ENCODE measurements at regions not wholly inside any gene's neighbourhood (a gene's known extent, or its start where the extent isn't known, plus 50 kb on each side); places are given as distances from the start of the nearest gene placed in this dataset.

DNA sequence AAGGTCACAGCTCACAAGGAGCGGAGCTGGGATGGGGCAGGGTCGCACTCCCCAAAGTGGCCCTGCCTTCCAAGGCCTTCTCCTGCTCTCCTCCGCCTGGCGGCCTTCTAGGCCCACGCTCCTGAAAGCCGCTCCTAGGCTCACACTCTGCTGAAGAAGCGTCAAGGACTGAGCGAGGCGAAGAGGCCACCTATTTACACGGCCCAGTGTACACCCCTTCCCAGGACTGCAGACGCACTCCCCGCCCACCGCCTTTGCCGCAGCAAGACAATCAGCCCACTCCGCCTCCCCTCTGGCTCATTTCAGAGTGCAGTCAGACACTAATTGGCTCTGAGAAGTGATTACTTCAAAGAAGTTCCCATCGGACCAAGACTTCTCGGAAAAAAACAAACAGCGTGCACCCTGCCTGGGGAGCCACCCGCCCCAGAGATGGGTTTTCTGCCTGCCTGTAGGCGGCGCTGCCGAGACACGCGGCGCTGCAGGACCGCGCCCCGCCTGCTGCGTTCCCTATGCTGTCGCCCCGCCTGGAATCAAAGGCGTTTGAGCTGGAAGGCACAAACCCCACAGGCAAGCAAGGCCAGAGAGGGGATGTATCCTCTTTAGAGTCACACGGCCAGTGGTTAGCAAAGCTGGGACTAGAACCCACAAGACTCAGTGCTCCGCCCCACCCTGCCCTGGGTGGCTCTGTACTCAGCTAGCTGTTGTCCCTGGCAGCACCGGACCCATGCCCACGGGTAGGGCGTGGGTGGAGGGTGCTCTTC, 414.8 kb downstream of the BUD13 start:
- H3K9me3 Mint-ChIP-seq: peaks cover 0 to under 1% (median 0%) of the 10 kb centered on the region in 7 donors
- Histone ChIP-seq H3K4me3 (replicated peaks in 1 of 3; ENCODE audit: low read depth in 2 of 3, low read length in 3 of 3) (no peak overlapping the region), H3K36me3 (replicated peaks in 1 of 2; ENCODE audit: control insufficient read depth in 1 of 2, insufficient read depth in 2 of 2, low read length in 2 of 2) (no peaks in the 10 kb centered on the region), H3K4me1 (ENCODE audit: control insufficient read depth in 1 of 2, insufficient read depth in 2 of 2, low read length in 2 of 2) (peaks cover 0 to 8% of the 10 kb centered on the region in 2 donors), H3K4me2 (replicated peaks; ENCODE audit: extremely low read depth, low read length, poor library complexity, severe bottlenecking) (no peak overlapping the region), H2AFZ (ENCODE audit: insufficient read depth, low read depth, low read length, poor library complexity, severe bottlenecking) (no peak overlapping the region), H4K20me1 (ENCODE audit: insufficient read depth, low read length) (no peaks in the 10 kb centered on the region), H3K27me3 (ENCODE audit: control insufficient read depth in 2 of 2, insufficient read depth in 2 of 2, low read length in 2 of 2) (peaks cover 0 to 26% of the 10 kb centered on the region in 2 donors), H3K27ac (ENCODE audit: low read depth in 1 of 2, low read length in 2 of 2) (no peak overlapping the region), H3K9me3 (replicated peaks in 1 of 2; ENCODE audit: control insufficient read depth in 1 of 2, insufficient read depth in 1 of 2, low read length in 2 of 2) (no peaks in the 10 kb centered on the region), H3K79me2 (ENCODE audit: insufficient read depth, low read length) (no peaks in the 10 kb centered on the region), H3K9ac (ENCODE audit: insufficient read depth, low read length, poor library complexity, severe bottlenecking) (no peak overlapping the region)
- no peak overlapping the region for H3K4me3 Mint-ChIP-seq
- TF ChIP-seq, protein P1, sequence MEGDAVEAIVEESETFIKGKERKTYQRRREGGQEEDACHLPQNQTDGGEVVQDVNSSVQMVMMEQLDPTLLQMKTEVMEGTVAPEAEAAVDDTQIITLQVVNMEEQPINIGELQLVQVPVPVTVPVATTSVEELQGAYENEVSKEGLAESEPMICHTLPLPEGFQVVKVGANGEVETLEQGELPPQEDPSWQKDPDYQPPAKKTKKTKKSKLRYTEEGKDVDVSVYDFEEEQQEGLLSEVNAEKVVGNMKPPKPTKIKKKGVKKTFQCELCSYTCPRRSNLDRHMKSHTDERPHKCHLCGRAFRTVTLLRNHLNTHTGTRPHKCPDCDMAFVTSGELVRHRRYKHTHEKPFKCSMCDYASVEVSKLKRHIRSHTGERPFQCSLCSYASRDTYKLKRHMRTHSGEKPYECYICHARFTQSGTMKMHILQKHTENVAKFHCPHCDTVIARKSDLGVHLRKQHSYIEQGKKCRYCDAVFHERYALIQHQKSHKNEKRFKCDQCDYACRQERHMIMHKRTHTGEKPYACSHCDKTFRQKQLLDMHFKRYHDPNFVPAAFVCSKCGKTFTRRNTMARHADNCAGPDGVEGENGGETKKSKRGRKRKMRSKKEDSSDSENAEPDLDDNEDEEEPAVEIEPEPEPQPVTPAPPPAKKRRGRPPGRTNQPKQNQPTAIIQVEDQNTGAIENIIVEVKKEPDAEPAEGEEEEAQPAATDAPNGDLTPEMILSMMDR (IDR thresholded peaks at IDR 0.05): peak; percentile 53
- H3K36me3 Mint-ChIP-seq: no peaks in the 10 kb centered on the region
- peak in 1 of 3 donors; percentile 10 for DNase-seq
- peaks cover 16 to 36% (median 18%) of the 10 kb centered on the region in 3 donors for H3K27me3 Mint-ChIP-seq (ENCODE audit: low read depth in 3 of 3)
- no peaks in the 10 kb centered on the region for H3K4me1 Mint-ChIP-seq
- intact Hi-C loops (cut with micrococcal nuclease): no loop called here
- H3K27ac Mint-ChIP-seq: no peak overlapping the region
- WGBS (ENCODE audit: insufficient coverage): 40% methylated on average over 33 of the region's 37 CpGs

DNA sequence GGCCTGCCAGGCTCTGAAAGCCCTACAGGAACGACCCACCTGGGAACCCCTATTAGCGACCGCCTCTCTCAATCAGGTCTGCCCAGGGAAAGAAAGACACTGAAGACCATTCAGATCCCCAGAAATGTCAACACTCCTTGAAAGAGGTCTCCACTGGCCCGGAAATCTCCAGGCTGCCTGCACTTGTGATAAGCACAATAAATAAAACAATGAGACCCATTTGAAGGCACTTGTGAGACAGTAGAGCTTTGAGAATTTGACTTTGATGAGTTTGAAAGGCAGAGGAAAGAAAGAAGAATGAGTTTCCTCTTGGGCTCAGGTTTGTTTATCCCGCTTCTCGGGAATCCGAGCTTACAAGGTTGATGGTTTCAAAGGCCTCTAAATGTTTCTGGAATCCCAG, 416.3 kb downstream of the BUD13 start:
- H3K79me2 ChIP-seq (ENCODE audit: insufficient read depth, low read length): no peaks in the 10 kb centered on the region
- no peak overlapping the region for H3K4me2 ChIP-seq (replicated peaks; ENCODE audit: extremely low read depth, low read length, poor library complexity, severe bottlenecking)
- H3K36me3 Mint-ChIP-seq: no peaks in the 10 kb centered on the region
- TF ChIP-seq, protein P1 (IDR thresholded peaks at IDR 0.05): no peak
- H2AFZ ChIP-seq (ENCODE audit: insufficient read depth, low read depth, low read length, poor library complexity, severe bottlenecking): no peak overlapping the region
- no peaks in the 10 kb centered on the region for H4K20me1 ChIP-seq (ENCODE audit: insufficient read depth, low read length)
- no peaks in the 10 kb centered on the region for H3K9me3 ChIP-seq (replicated peaks in 1 of 2; ENCODE audit: control insufficient read depth in 1 of 2, insufficient read depth in 1 of 2, low read length in 2 of 2)
- H3K27me3 ChIP-seq (ENCODE audit: control insufficient read depth in 2 of 2, insufficient read depth in 2 of 2, low read length in 2 of 2): peaks cover 0 to 26% of the 10 kb centered on the region in 2 donors
- H3K27me3 Mint-ChIP-seq (ENCODE audit: low read depth in 3 of 3): peaks cover 16 to 36% (median 16%) of the 10 kb centered on the region in 3 donors
- H3K27ac ChIP-seq (ENCODE audit: low read depth in 1 of 2, low read length in 2 of 2): no peak overlapping the region
- 55% methylated on average over 6 of the region's 7 CpGs for WGBS (ENCODE audit: insufficient coverage)
- intact Hi-C loops (cut with micrococcal nuclease): no loop called here
- no peak overlapping the region for H3K9ac ChIP-seq (ENCODE audit: insufficient read depth, low read length, poor library complexity, severe bottlenecking)
- no peak overlapping the region for H3K27ac Mint-ChIP-seq
- H3K4me1 ChIP-seq (ENCODE audit: control insufficient read depth in 1 of 2, insufficient read depth in 2 of 2, low read length in 2 of 2): peaks cover 0 to 8% of the 10 kb centered on the region in 2 donors
- no peaks in the 10 kb centered on the region for H3K4me1 Mint-ChIP-seq
- no peak overlapping the region for H3K4me3 ChIP-seq (replicated peaks in 1 of 3; ENCODE audit: low read depth in 2 of 3, low read length in 3 of 3)
- no peaks in the 10 kb centered on the region for H3K36me3 ChIP-seq (replicated peaks in 1 of 2; ENCODE audit: control insufficient read depth in 1 of 2, insufficient read depth in 2 of 2, low read length in 2 of 2)
- DNase-seq: no peak
- H3K9me3 Mint-ChIP-seq: no peaks in the 10 kb centered on the region
- no peak overlapping the region for H3K4me3 Mint-ChIP-seq

Data from CD14-positive monocyte (primary cell).